GM12892 (cell line): ENCODE measurements at regions not wholly inside any gene's neighbourhood (a gene's known extent, or its start where the extent isn't known, plus 50 kb on each side); places are given as distances from the start of the nearest gene placed in this dataset.

ENCODE experiments used
- DNase-seq: peaks from one replicate; pipeline ENCODE4 v3.0.0; 2011; ENCODE audit not compliant: insufficient read length
- FAIRE-seq: peaks from 2 replicates; lab custom pipeline; 2011; peaks lifted over from hg19 to GRCh38; lab: Jason Lieb, UNC
- POLR2A ChIP-seq: IDR thresholded peaks from 2 replicates; pipeline ENCODE4 v1.6.1; 2011; ENCODE audit warnings: low read depth, low read length, control low read depth
- POLR2AphosphoS5 ChIP-seq: IDR thresholded peaks from 2 replicates; pipeline ENCODE4 v1.6.1; 2011; ENCODE audit warnings: low read depth, low read length, control low read depth
- TAF1 ChIP-seq: IDR thresholded peaks from 2 replicates; pipeline ENCODE4 v1.6.1; 2011; ENCODE audit warnings: low read depth, mild to moderate bottlenecking, control low read depth, low read length, borderline replicate concordance

DNA sequence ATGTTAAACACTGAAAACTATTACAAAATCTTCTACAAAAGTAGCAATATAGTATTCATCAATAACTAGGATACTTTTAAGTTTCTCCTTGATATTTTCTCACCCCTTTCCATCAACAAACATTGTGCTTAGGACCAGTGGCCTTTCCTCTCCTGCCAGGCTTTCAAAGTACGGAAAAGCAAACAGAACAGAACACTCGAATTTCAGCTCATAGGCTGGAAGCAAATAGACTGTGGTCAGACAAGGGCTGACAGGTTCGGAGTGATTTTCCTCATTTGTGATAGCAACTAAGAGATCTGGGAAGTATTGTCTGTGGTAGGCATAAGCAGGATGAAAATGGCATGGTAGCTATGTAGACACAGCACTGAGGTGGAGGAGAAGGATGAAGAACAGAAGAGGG, 68.6 kb upstream of the SORBS2 start:
- TF ChIP-seq POLR2A (no peak), TAF1 (no peak), POLR2AphosphoS5 (no peak)
- FAIRE-seq (no peak), DNase-seq (no peak)

DNA sequence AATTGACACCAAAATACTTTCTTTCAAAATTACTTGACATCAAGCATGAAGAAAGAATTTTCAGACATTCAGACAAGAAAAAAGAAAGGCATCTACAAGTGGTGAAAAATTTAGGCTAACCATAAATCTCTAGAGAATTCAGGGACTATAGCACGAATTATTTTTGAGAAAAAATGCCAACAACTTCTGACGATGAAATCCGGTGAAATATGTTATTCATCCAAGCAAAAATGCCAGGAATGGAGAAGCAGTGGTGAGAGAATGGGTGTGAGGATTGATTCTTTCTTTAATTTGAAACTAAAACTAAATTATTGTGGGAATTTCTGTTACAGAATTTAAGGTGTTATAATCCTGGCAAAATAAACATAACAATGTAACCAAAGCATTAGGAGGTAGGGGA, 69.4 kb upstream of the SORBS2 start:
- FAIRE-seq (no peak), DNase-seq (no peak)

DNA sequence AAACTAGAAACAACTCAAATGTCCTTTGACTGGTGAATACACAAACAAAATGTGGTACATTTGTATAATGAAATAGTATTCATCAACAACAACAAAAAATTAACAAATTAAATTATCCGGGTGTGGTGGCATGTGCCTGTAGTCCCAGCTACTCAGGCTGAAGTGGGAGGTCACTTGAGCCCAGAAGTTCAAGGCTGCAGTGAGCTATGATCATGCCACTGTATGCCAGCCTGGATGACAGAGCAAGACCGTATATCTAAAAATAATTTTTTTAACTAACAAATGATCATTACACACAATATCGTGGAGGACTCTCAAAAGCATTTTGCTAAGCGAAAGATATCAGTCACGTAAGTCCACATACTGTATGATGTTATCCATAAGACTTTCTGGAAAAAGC, 71.6 kb upstream of the SORBS2 start:
- DNase-seq = no peak
- no peak for FAIRE-seq
- TF ChIP-seq TAF1 (no peak), POLR2AphosphoS5 (no peak), POLR2A (no peak)

More for the DNA sequence above, 69.4 kb upstream of the SORBS2 start:
- TF ChIP-seq TAF1 (no peak), POLR2AphosphoS5 (no peak), POLR2A (no peak)

DNA sequence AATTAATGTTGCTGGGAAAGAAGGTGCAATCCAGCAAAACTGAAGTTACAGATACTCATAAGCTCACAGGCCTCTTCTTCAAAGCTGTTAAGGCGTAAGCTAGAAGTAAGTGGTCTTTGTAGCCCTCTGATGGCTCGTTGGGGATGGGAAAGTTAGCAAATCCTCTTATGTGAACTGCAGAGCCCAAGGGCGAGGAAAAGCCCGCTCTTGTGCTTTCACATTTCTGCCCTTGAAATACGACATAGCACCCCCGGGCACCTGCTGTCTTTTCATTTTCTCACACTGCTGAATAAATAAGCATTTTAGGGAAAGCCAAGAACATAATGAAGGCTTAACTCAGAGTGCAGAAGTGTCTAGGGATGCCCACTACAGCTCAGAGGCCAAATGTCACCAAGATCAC, 73.1 kb upstream of the SORBS2 start:
- FAIRE-seq (no peak), DNase-seq (no peak)
- no peak for TF ChIP-seq POLR2A
- no peak for TF ChIP-seq POLR2AphosphoS5
- TF ChIP-seq TAF1 = no peak

DNA sequence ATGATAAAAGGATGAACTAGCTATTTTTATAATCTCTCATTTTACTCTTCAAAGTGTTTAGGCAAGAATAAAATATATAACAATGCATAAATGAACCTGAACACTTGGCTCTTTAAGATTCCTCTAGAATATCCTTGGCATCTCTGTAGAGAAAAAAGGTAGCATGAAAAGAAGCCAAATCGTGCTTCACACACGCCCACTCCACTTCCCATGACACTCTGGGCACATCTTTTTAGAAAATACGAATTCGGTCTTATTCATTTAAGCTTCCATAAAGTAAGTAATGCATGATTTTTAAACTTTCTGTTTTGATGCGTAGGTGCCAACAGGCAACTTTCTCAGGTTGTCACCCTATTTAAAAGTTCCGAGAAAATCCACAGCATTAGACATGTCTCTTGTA, 73.6 kb upstream of the SORBS2 start:
- TF ChIP-seq POLR2AphosphoS5 (no peak), TAF1 (no peak), POLR2A (no peak)
- FAIRE-seq = no peak
- DNase-seq = no peak

DNA sequence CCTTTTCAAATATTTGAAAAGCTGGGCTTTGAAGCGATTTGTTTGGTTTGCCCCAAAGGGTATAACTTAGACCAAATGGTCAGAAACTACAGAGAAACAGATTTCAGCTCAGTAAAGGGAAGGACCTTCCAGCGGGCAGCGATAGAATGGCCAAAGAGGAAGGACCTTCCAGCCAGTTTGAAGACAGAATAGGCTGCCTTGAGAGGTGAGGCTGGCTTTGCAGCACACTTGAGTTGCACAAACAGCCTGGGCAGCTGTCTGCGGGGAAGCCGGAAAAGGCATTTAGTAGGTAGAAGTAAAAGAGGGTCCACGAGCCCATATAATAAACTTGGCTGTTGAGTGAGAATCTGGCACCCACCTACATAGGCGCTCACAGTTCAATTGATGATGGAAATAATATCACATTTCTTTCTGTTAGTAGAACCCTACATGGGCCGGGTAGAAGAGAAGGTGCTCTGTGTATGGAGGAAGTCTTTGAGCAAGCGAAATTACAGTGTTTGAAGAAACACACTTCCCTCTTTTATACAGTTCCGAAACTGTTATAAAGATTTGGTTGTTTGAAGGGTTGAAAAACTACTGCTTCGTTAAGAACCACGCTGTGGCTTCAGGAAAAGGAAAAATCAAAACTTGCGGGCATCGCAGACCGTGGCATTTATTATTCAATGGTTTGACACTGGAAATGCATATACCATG, 75.0 kb upstream of the SORBS2 start:
- TF ChIP-seq POLR2AphosphoS5 = no peak
- no peak for TF ChIP-seq POLR2A
- TF ChIP-seq TAF1 = no peak
- no peak for DNase-seq
- no peak for FAIRE-seq

DNA sequence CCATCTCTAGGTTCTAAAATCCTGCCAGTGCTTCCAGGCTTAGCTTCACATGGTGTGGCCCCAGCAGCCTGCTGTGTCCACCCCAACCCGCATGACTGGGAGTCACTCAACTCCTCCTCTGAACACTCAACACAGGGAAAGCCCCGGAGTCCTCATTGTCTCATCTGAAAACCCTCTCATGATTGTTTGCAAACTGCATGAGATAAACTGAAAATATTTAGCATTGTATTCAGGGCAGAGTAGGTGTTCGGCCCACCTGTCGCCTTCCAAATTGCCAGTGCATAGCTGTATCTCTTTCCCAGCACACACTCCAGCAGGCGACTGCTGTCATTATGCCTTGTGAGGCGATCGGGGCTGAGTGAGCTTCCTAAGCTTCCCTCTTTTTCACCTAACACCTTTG, 76.7 kb upstream of the SORBS2 start:
- TF ChIP-seq POLR2AphosphoS5 = no peak
- no peak for TF ChIP-seq POLR2A
- TF ChIP-seq TAF1 = no peak
- FAIRE-seq (no peak), DNase-seq (no peak)

DNA sequence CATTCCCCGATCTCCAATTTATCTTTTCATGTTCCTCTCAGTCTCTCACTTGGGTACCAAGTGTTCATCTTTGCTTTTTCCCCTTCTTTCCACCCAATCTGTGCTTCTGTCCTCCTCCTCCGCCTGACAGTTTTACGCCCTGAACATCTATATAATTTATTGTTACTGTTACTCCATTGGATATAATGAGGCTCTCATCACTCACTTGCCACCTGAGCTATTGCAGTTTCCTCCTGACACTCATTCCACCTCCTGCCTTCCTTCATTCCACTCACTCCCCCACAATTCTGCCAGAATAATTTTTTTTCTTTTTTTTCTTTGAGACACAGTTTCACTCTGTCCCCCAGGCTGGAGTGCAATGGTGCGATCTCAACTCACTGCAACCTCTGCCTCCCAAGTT, 77.6 kb upstream of the SORBS2 start:
- FAIRE-seq (no peak), DNase-seq (no peak)
- TF ChIP-seq POLR2A (no peak), POLR2AphosphoS5 (no peak), TAF1 (no peak)

DNA sequence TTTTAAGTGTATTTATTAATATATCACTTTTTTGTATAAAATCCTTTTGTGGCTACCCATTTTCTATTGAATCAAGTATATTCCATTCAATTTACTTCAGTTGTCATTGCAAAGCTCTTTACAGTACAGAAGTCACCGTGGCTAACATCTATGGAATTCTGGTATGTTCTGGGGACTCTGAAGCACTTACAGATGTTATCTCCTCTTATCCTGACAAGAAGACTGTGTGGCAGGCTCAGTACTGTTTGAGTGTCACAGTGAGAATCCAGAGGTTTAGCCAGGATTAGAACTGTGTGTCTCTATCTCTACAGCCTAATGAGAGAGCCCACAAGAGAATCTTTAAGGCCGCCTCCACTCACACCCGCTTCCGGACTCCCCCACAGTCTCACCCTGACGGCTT, 78.2 kb upstream of the SORBS2 start:
- FAIRE-seq (no peak), DNase-seq (no peak)
- TF ChIP-seq TAF1 (no peak), POLR2A (no peak), POLR2AphosphoS5 (no peak)

DNA sequence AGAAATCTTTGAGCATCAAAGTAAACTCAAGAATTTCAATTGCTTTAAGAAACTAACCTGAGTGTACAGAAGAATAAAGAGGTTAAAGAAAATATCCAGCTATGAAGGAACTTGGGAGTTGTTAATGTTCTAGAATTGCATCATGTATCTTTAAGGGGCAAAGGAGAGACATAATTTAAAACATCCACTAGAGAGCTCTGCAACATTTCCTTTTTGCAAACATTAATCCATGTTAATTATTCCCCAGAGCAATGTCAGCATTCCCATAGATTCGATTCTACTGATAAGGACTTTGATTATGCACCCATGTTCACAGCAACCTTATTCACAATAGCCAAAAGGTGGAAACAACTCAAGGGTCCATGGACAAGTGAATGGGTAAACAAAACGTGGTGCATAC, 80.2 kb upstream of the SORBS2 start:
- TF ChIP-seq TAF1 = no peak
- no peak for TF ChIP-seq POLR2A
- TF ChIP-seq POLR2AphosphoS5 = no peak
- FAIRE-seq = no peak
- DNase-seq = no peak

DNA sequence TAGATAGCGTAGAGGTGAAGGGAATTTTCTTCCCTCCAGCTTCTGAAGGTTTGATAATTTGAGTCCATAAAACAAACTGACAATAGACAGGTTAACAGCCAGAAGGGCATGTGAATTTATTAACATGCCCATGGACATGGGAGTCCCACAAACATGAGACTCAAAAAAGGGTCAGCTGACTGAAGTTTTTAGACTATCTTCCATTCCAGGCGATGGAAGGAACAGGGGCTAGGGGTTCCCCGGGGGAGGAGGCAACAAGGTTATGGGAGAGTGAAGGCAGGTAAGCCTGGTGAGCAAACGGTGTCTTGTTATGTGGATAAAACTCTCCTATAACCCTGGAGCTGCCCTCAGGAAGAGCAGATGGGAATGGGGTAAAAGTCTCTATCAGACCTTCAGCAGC, 81.5 kb upstream of the SORBS2 start:
- no peak for DNase-seq
- no peak for FAIRE-seq
- no peak for TF ChIP-seq POLR2AphosphoS5
- TF ChIP-seq TAF1 = no peak
- no peak for TF ChIP-seq POLR2A

DNA sequence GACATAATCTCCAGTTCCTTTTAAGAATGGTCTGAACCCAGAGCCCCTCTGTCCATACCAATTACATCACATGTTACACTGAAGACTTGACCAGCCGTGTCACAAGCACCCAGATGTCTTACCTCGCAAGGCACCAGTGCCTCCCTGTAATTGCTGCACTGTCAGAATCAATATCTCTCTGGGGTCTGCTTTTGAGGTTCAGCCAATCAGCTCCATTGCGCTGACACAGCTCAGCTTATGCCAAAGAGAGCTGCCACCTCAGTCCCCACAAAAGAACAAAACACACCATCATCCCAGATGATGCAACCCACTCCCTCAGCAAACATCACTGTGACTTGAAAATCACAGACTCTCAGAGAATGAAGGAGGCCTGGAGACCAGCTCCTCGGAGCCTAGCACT, 82.5 kb upstream of the SORBS2 start:
- FAIRE-seq (no peak), DNase-seq (no peak)
- no peak for TF ChIP-seq POLR2A
- TF ChIP-seq TAF1 = no peak
- no peak for TF ChIP-seq POLR2AphosphoS5
